Loucy (cell line): ENCODE measurements at regions not wholly inside any gene's neighbourhood (a gene's known extent, or its start where the extent isn't known, plus 50 kb on each side); places are given as distances from the start of the nearest gene placed in this dataset.

Experiments used
- CTCF ChIP-seq: fragments of 200-600 bp; sonication (generic); conservative IDR thresholded peaks from 2 replicates; pipeline ENCODE4 v1.5.1; 2014; ENCODE audit warnings: mild to moderate bottlenecking, antibody characterized with exemption, low read length
- EZH2phosphoT487 ChIP-seq: fragments of 200-600 bp; IDR thresholded peaks from 2 replicates; pipeline ENCODE4 v1.6.1; 2018; ENCODE audit warnings: antibody characterized with exemption, mild to moderate bottlenecking, moderate library complexity, borderline replicate concordance

GRCh38 chr12:126860210-126860609 is 1406.8 kb upstream of the TMEM132C start:
- no peak for TF ChIP-seq EZH2phosphoT487
- no peak for TF ChIP-seq CTCF
